Coronary artery (tissue), 2 donors: ENCODE measurements at regions not wholly inside any gene's neighbourhood (a gene's known extent, or its start where the extent isn't known, plus 50 kb on each side); places are given as distances from the start of the nearest gene placed in this dataset.

Experiments used
- DNase-seq: peaks from one replicate; pipeline ENCODE4 v3.0.0-alpha.2; 2017; ENCODE audit warnings: low spot score
- H3K27ac ChIP-seq, 2 donors: fragments of 200-600 bp; sonication (generic); one replicate each; pipeline ENCODE4 v1.5.1; 2016 to 2019
- H3K4me3 ChIP-seq: fragments of 200-600 bp; sonication (generic); 2 replicates; pipeline ENCODE4 v1.5.1; 2016; ENCODE audit warnings: mild to moderate bottlenecking, moderate library complexity
- TF ChIP-seq, protein P1 (sequence below): fragments of 200-600 bp; sonication (generic); IDR thresholded peaks from one replicate; pipeline ENCODE4 v1.5.1; 2019; ENCODE audit warnings: antibody characterized with exemption

GRCh38 chr9:28034242-28034641 is 461.0 kb upstream of the C9orf72 start:
- no peak for DNase-seq
- Histone ChIP-seq H3K27ac (no peak overlapping the region), H3K4me3 (no peak overlapping the region)
- TF ChIP-seq, protein P1, sequence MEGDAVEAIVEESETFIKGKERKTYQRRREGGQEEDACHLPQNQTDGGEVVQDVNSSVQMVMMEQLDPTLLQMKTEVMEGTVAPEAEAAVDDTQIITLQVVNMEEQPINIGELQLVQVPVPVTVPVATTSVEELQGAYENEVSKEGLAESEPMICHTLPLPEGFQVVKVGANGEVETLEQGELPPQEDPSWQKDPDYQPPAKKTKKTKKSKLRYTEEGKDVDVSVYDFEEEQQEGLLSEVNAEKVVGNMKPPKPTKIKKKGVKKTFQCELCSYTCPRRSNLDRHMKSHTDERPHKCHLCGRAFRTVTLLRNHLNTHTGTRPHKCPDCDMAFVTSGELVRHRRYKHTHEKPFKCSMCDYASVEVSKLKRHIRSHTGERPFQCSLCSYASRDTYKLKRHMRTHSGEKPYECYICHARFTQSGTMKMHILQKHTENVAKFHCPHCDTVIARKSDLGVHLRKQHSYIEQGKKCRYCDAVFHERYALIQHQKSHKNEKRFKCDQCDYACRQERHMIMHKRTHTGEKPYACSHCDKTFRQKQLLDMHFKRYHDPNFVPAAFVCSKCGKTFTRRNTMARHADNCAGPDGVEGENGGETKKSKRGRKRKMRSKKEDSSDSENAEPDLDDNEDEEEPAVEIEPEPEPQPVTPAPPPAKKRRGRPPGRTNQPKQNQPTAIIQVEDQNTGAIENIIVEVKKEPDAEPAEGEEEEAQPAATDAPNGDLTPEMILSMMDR = no peak

GRCh38 chr9:28037968-28038367 is 464.7 kb upstream of the C9orf72 start:
- H3K4me3 ChIP-seq = no peak overlapping the region
- no peak overlapping the region for H3K27ac ChIP-seq
- DNase-seq = no peak
- TF ChIP-seq, protein P1 = no peak

GRCh38 chr9:28045051-28045450 is 471.8 kb upstream of the C9orf72 start:
- Histone ChIP-seq H3K4me3 (no peak overlapping the region), H3K27ac (no peak overlapping the region)
- TF ChIP-seq, protein P1 = no peak
- no peak for DNase-seq

- no peak for DNase-seq
- H3K27ac ChIP-seq = no peak overlapping the region
- H3K4me3 ChIP-seq = no peak overlapping the region
- TF ChIP-seq, protein P1 = no peak
Observed at GRCh38 chr9:28050046-28050445, 476.8 kb upstream of the C9orf72 start.

GRCh38 chr9:28050941-28051340 is 477.7 kb upstream of the C9orf72 start:
- no peak for DNase-seq
- no peak overlapping the region for H3K4me3 ChIP-seq
- H3K27ac ChIP-seq = no peak overlapping the region
- TF ChIP-seq, protein P1 = no peak

GRCh38 chr9:28051559-28052503 is 478.6 kb upstream of the C9orf72 start:
- TF ChIP-seq, protein P1 = no peak
- no peak for DNase-seq
- no peak overlapping the region for H3K4me3 ChIP-seq
- no peak overlapping the region for H3K27ac ChIP-seq
